Prostate gland (tissue), 2 donors: ENCODE measurements at regions not wholly inside any gene's neighbourhood (a gene's known extent, or its start where the extent isn't known, plus 50 kb on each side); places are given as distances from the start of the nearest gene placed in this dataset.

Experiments used
- POLR2AphosphoS5 ChIP-seq: sonication (generic); formaldehyde crosslinking; IDR thresholded peaks from one replicate; pipeline ENCODE4 v1.6.1; 2017; ENCODE audit warnings: antibody characterized with exemption
- TF ChIP-seq, protein P1 (sequence below), 4 experiments: fragments of 200-600 bp in 2 of 4; fragments of 450-650 bp in 2 of 4; sonication (generic) in 2 of 4; IDR thresholded peaks; 1 replicate in 3 of 4; 2 replicates in 1 of 4; pipeline ENCODE4 v1.5.1; 2016 to 2019; ENCODE audit warnings: antibody characterized with exemption in 4 of 4, mild to moderate bottlenecking in 2 of 4, moderate library complexity in 2 of 4

GRCh38 chr2:176613323-176613987, 344.2 kb downstream of the MTX2 start:
- TF ChIP-seq, protein P1, sequence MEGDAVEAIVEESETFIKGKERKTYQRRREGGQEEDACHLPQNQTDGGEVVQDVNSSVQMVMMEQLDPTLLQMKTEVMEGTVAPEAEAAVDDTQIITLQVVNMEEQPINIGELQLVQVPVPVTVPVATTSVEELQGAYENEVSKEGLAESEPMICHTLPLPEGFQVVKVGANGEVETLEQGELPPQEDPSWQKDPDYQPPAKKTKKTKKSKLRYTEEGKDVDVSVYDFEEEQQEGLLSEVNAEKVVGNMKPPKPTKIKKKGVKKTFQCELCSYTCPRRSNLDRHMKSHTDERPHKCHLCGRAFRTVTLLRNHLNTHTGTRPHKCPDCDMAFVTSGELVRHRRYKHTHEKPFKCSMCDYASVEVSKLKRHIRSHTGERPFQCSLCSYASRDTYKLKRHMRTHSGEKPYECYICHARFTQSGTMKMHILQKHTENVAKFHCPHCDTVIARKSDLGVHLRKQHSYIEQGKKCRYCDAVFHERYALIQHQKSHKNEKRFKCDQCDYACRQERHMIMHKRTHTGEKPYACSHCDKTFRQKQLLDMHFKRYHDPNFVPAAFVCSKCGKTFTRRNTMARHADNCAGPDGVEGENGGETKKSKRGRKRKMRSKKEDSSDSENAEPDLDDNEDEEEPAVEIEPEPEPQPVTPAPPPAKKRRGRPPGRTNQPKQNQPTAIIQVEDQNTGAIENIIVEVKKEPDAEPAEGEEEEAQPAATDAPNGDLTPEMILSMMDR (IDR thresholded peaks at IDR 0.05) = no peak
- TF ChIP-seq POLR2AphosphoS5 = no peak
